ENCODE measurements at regions not wholly inside any gene's neighbourhood (a gene's known extent, or its start where the extent isn't known, plus 50 kb on each side); places are given as distances from the start of the nearest gene placed in this dataset.

DNA sequence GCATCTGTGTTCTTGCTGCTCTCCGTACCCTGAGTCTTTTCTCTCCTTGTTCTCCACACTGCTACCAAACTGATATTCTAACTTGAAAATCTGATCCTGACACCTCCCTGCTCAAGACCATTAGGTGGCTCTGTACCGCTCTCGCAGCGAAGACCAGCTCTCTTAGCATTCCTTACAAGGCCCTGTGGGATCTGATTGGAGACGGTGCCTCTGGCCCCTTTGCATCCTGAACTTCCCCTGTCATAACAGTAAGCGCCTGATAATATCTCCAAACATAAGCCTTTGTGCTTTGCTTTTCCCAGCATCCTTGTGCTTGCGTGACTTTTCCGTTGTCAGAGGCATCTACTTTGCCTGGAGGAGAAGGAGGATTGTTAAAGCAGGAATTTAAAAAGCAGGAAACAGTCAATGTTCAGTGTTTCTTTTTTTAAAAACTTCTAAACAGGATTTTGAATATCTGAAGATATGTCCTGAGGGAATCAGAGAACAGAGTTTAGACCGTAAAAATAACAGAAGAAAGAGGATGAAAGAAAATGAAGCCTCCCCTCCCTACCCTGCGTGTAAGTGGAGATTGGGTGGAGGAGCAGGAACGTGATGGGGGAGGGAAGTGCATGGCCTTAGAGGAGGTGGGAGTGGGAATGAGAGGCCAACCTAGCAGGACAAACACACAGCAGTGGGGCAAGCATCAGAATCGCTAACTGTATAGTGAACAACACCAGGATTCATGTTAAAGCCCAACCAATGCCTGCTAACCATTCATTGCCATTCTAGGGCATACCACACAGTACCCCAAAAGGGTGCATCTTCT is 89.2 kb upstream of the STMND1 start:
- TF ChIP-seq, protein P1, sequence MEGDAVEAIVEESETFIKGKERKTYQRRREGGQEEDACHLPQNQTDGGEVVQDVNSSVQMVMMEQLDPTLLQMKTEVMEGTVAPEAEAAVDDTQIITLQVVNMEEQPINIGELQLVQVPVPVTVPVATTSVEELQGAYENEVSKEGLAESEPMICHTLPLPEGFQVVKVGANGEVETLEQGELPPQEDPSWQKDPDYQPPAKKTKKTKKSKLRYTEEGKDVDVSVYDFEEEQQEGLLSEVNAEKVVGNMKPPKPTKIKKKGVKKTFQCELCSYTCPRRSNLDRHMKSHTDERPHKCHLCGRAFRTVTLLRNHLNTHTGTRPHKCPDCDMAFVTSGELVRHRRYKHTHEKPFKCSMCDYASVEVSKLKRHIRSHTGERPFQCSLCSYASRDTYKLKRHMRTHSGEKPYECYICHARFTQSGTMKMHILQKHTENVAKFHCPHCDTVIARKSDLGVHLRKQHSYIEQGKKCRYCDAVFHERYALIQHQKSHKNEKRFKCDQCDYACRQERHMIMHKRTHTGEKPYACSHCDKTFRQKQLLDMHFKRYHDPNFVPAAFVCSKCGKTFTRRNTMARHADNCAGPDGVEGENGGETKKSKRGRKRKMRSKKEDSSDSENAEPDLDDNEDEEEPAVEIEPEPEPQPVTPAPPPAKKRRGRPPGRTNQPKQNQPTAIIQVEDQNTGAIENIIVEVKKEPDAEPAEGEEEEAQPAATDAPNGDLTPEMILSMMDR (IDR thresholded peaks at IDR 0.05 in 4 of 5, conservative IDR thresholded peaks at IDR 0.05 in 1 of 5), result no peak
- no peak for TF ChIP-seq POLR2A (IDR thresholded peaks at IDR 0.05)
